ENCODE measurements at regions not wholly inside any gene's neighbourhood (a gene's known extent, or its start where the extent isn't known, plus 50 kb on each side); places are given as distances from the start of the nearest gene placed in this dataset.
"Not testable (repeated sequence)": the region's sequence is repeated elsewhere in the genome, so short reads cannot be mapped to it uniquely, and the experiment has no call there.

- not testable (repeated sequence) for DNase-seq
Observed at GRCh38 chr10:29363930-29364329, 75.1 kb downstream of the LYZL1 start.

- not testable (repeated sequence) for DNase-seq
Observed at GRCh38 chr10:29366206-29366605, 77.3 kb downstream of the LYZL1 start.

GRCh38 chr10:29369419-29369818, 80.5 kb downstream of the LYZL1 start:
- no peak for DNase-seq

- DNase-seq: no peak
Observed at GRCh38 chr10:29370097-29371092, 81.5 kb downstream of the LYZL1 start.

GRCh38 chr10:29372920-29373319, 84.0 kb downstream of the LYZL1 start:
- no peak for DNase-seq

- DNase-seq: no peak
Observed at GRCh38 chr10:29374162-29374561, 85.3 kb downstream of the LYZL1 start.

GRCh38 chr10:29375888-29376287, 87.0 kb downstream of the LYZL1 start:
- no peak for DNase-seq

- DNase-seq: no peak
Observed at GRCh38 chr10:29377333-29377961, 88.6 kb downstream of the LYZL1 start.

- DNase-seq: no peak
Observed at GRCh38 chr10:29378106-29378505, 89.2 kb downstream of the LYZL1 start.

GRCh38 chr10:29379208-29379607, 90.3 kb downstream of the LYZL1 start:
- no peak for DNase-seq

- not testable (repeated sequence) for DNase-seq
Observed at GRCh38 chr10:29379777-29380598, 91.1 kb downstream of the LYZL1 start.

- DNase-seq: not testable (repeated sequence)
Observed at GRCh38 chr10:29380599-29381511, 92.0 kb downstream of the LYZL1 start.

- peak; percentile 17 for DNase-seq
Observed at GRCh38 chr10:29386342-29386999, 97.6 kb downstream of the LYZL1 start.

- DNase-seq: no peak
Observed at GRCh38 chr10:29387269-29387668, 98.4 kb downstream of the LYZL1 start.

- not testable (repeated sequence) for DNase-seq
Observed at GRCh38 chr10:29388112-29388511, 99.2 kb downstream of the LYZL1 start.

- no peak for DNase-seq
Observed at GRCh38 chr10:29389493-29389892, 100.6 kb downstream of the LYZL1 start.

- DNase-seq: no peak
Observed at GRCh38 chr10:29389935-29390334, 101.1 kb downstream of the LYZL1 start.

- DNase-seq: peak; percentile 51
Observed at GRCh38 chr10:29392376-29393021, 103.6 kb downstream of the LYZL1 start.

- no peak for DNase-seq
Observed at GRCh38 chr10:29394321-29394932, 105.6 kb downstream of the LYZL1 start.

- DNase-seq: no peak
Observed at GRCh38 chr10:29395409-29395808, 106.5 kb downstream of the LYZL1 start.
